Upper lobe of left lung (tissue), 4 donors: ENCODE measurements at regions not wholly inside any gene's neighbourhood (a gene's known extent, or its start where the extent isn't known, plus 50 kb on each side); places are given as distances from the start of the nearest gene placed in this dataset.

Source experiments
- EP300 ChIP-seq, 4 donors: sonication (generic); formaldehyde crosslinking; IDR thresholded peaks; one replicate each; pipeline ENCODE4 v1.5.1; 2017; ENCODE audit warnings: antibody characterized with exemption in 4 of 4, control low read depth in 2 of 4
- POLR2A ChIP-seq, 4 donors: fragments of 450-650 bp; IDR thresholded peaks; one replicate each; pipeline ENCODE4 v1.5.1; 2016 to 2017; ENCODE audit warnings: antibody characterized with exemption in 4 of 4, mild to moderate bottlenecking in 2 of 4

- TF ChIP-seq POLR2A (IDR thresholded peaks at IDR 0.05) (no peak), EP300 (IDR thresholded peaks at IDR 0.05) (no peak)
Observed at GRCh38 chr18:43702399-43702798, 425.1 kb upstream of the SYT4 start.
